GM23338 (cell line): ENCODE measurements at regions not wholly inside any gene's neighbourhood (a gene's known extent, or its start where the extent isn't known, plus 50 kb on each side); places are given as distances from the start of the nearest gene placed in this dataset.

ENCODE experiments used
- ATAC-seq: fragments of 200-7000 bp; cut with Tn5 transposase; 3 replicates; pipeline ENCODE4 v1.9.1; 2020
- DNase-seq: peaks from one replicate; pipeline ENCODE4 v3.0.0-alpha.2; 2015; ENCODE audit warnings: low spot score
- H2AFZ ChIP-seq: fragments of 200-600 bp; sonication (generic); 2 replicates; pipeline ENCODE4 v1.8.0; 2016; ENCODE audit warnings: antibody characterized with exemption, mild to moderate bottlenecking, moderate library complexity
- H3F3A ChIP-seq: fragments of 200-600 bp; sonication (generic); replicated peaks from 2 replicates; pipeline ENCODE4 v1.8.0; 2017; ENCODE audit warnings: antibody characterized with exemption, mixed run types, low read depth
- H3K27ac ChIP-seq: fragments of 200-600 bp; sonication (generic); 2 replicates; pipeline ENCODE4 v1.6.1; 2016; ENCODE audit warnings: low read depth
- H3K27me3 ChIP-seq: fragments of 200-600 bp; sonication (generic); 2 replicates; pipeline ENCODE4 v1.8.0; 2016; ENCODE audit warnings: mild to moderate bottlenecking, mixed run types, moderate library complexity; ENCODE audit not compliant: insufficient read depth
- H3K36me3 ChIP-seq: fragments of 200-600 bp; sonication (generic); 2 replicates; pipeline ENCODE4 v1.8.0; 2016; ENCODE audit warnings: mild to moderate bottlenecking; ENCODE audit not compliant: insufficient read depth
- H3K4me1 ChIP-seq: fragments of 200-600 bp; sonication (generic); 2 replicates; pipeline ENCODE4 v1.8.0; 2016; ENCODE audit warnings: mild to moderate bottlenecking, moderate library complexity; ENCODE audit not compliant: insufficient read depth
- H3K4me2 ChIP-seq: fragments of 200-600 bp; sonication (generic); 2 replicates; pipeline ENCODE4 v1.7.1; 2017; ENCODE audit warnings: mixed run types
- H3K4me3 ChIP-seq: fragments of 200-600 bp; sonication (generic); 2 replicates; pipeline ENCODE4 v1.6.1; 2016; ENCODE audit warnings: mixed run types
- H3K79me2 ChIP-seq: fragments of 200-600 bp; sonication (generic); replicated peaks from 2 replicates; pipeline ENCODE4 v1.8.0; 2017; ENCODE audit warnings: mild to moderate bottlenecking; ENCODE audit not compliant: insufficient read depth
- H3K9me2 ChIP-seq: fragments of 200-600 bp; sonication (generic); 2 replicates; pipeline ENCODE4 v1.8.0; 2017; ENCODE audit not compliant: insufficient read depth
- H4K20me1 ChIP-seq: fragments of 200-600 bp; sonication (generic); replicated peaks from 2 replicates; pipeline ENCODE4 v1.8.0; 2017; ENCODE audit warnings: mild to moderate bottlenecking; ENCODE audit not compliant: insufficient read depth
- H3K27ac Mint-ChIP-seq: 2 replicates; pipeline ENCODE4 v1.8.0; 2020; ENCODE audit warnings: inconsistent platforms, mild to moderate bottlenecking, moderate library complexity, mixed read lengths
- H3K27me3 Mint-ChIP-seq: 3 replicates; pipeline ENCODE4 v1.8.0; 2022; ENCODE audit warnings: low read depth, mild to moderate bottlenecking, moderate library complexity, mixed read lengths, inconsistent platforms; ENCODE audit not compliant: insufficient read depth, poor library complexity
- H3K36me3 Mint-ChIP-seq: 3 replicates; pipeline ENCODE4 v1.8.0; 2021; ENCODE audit warnings: low read depth, mild to moderate bottlenecking, inconsistent platforms, moderate library complexity, mixed read lengths
- H3K4me1 Mint-ChIP-seq: 3 replicates; pipeline ENCODE4 v1.8.0; 2020; ENCODE audit warnings: mild to moderate bottlenecking, inconsistent platforms, mixed read lengths
- H3K4me3 Mint-ChIP-seq: 3 replicates; pipeline ENCODE4 v1.8.0; 2021; ENCODE audit warnings: moderate library complexity, mild to moderate bottlenecking, inconsistent platforms, mixed read lengths
- H3K9me3 Mint-ChIP-seq: 3 replicates; pipeline ENCODE4 v1.8.0; 2020; ENCODE audit warnings: moderate library complexity, mild to moderate bottlenecking, inconsistent platforms, mixed read lengths
- CREB1 ChIP-seq: fragments of 250-450 bp; sonication (Bioruptor Pico); IDR thresholded peaks from 2 replicates; pipeline ENCODE4 v1.5.0; 2020; ENCODE audit warnings: low read depth, mild to moderate bottlenecking, moderate library complexity
- EZH2 ChIP-seq: fragments of 200-600 bp; sonication (generic); IDR thresholded peaks from one replicate; pipeline ENCODE4 v1.8.0; 2017; ENCODE audit warnings: antibody characterized with exemption, mild to moderate bottlenecking, low read depth; ENCODE audit not compliant: unreplicated experiment
- EZH2phosphoT487 ChIP-seq: fragments of 200-600 bp; sonication (generic); IDR thresholded peaks from one replicate; pipeline ENCODE4 v1.8.1; 2018; ENCODE audit warnings: antibody characterized with exemption; ENCODE audit not compliant: unreplicated experiment
- NANOG ChIP-seq: IDR thresholded peaks from 2 replicates; pipeline ENCODE4 v1.6.1; 2016; ENCODE audit warnings: antibody characterized with exemption, borderline replicate concordance
- POLR2AphosphoS5 ChIP-seq: IDR thresholded peaks from 2 replicates; pipeline ENCODE4 v1.6.1; 2016; ENCODE audit warnings: antibody characterized with exemption, low read depth
- STAT1 ChIP-seq: IDR thresholded peaks from one replicate; pipeline ENCODE4 v1.6.1; 2016; ENCODE audit warnings: antibody characterized with exemption; ENCODE audit not compliant: unreplicated experiment
- ZNF114 ChIP-seq: fragments of 250-450 bp; sonication (Bioruptor Pico); IDR thresholded peaks from 2 replicates; pipeline ENCODE4 v1.5.0; 2020; ENCODE audit warnings: mild to moderate bottlenecking, moderate library complexity
- ZNF331 ChIP-seq: fragments of 250-450 bp; sonication (Bioruptor Pico); IDR thresholded peaks from 2 replicates; pipeline ENCODE4 v1.5.0; 2020; ENCODE audit warnings: low read depth, mild to moderate bottlenecking, moderate library complexity
- TF ChIP-seq, protein P1 (sequence below): IDR thresholded peaks from 2 replicates; pipeline ENCODE4 v1.6.1; 2016; ENCODE audit warnings: antibody characterized with exemption
- TF ChIP-seq, protein P2 (sequence below), 2 experiments: fragments of 200-600 bp in 1 of 2; sonication (generic) in 1 of 2; conservative IDR thresholded peaks; 2 replicates each; pipeline versions ENCODE4 v1.5.1 to v1.6.1; 2016 to 2017; ENCODE audit warnings: antibody characterized with exemption in 2 of 2, low read depth in 2 of 2, mild to moderate bottlenecking in 2 of 2, moderate library complexity in 1 of 2
- TF ChIP-seq, protein P3 (sequence below): IDR thresholded peaks from one replicate; pipeline ENCODE4 v1.6.1; 2018; ENCODE audit warnings: antibody characterized with exemption; ENCODE audit not compliant: unreplicated experiment

DNA sequence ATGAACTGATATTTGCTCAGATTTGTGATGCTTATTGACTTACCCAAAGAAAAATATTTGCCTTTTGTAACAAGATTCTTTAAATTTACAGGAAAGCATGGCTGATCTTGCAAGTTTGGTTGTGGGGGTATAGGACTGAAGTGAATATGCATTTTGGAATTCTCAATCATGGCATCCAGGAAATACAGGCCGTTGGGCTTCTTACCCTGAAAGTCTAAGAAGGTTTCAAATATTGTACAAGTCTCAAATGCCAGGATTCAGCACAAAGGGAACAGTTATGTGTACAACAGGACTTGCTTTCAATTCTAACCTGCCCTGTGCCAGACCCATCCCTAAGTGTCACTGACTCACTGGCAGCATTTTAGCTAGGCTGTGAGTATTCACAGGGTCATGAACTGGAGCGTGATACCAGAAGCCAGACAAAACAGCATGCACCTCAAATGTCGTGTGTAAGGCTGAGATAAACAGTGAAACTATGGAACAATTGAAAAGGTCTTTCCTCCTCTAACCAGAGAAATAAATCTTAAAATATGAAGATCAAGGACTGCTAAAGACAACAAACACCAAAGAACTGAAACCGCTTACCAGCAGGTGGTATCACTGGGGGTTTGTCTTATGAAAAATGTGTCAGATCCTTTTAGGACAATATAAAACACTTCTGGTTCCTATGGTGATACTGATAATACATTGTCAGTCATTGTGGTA, 168.6 kb upstream of the RGMB start:
- Mint-ChIP-seq H3K27me3 (peaks cover 4% of the 10 kb centered on the region), H3K4me1 (peaks cover 3% of the 10 kb centered on the region; the same call in 1 of the 3 replicates), H3K9me3 (peaks cover 11% of the 10 kb centered on the region), H3K4me3 (no peak overlapping the region), H3K27ac (no peak overlapping the region), H3K36me3 (peaks cover 5% of the 10 kb centered on the region)
- H3K4me2 ChIP-seq, result no peak overlapping the region
- H3K4me1 ChIP-seq, result no peaks in the 10 kb centered on the region
- H3F3A ChIP-seq, result no peaks in the 10 kb centered on the region
- no peak overlapping the region for H3K4me3 ChIP-seq
- no peaks in the 10 kb centered on the region for H3K9me2 ChIP-seq
- no peak overlapping the region for H3K27ac ChIP-seq
- TF ChIP-seq, protein P1, sequence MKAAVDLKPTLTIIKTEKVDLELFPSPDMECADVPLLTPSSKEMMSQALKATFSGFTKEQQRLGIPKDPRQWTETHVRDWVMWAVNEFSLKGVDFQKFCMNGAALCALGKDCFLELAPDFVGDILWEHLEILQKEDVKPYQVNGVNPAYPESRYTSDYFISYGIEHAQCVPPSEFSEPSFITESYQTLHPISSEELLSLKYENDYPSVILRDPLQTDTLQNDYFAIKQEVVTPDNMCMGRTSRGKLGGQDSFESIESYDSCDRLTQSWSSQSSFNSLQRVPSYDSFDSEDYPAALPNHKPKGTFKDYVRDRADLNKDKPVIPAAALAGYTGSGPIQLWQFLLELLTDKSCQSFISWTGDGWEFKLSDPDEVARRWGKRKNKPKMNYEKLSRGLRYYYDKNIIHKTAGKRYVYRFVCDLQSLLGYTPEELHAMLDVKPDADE, result no peak
- no peak for TF ChIP-seq ZNF114
- TF ChIP-seq NANOG, result no peak
- no peak for TF ChIP-seq POLR2AphosphoS5
- TF ChIP-seq EZH2, result no peak
- TF ChIP-seq, protein P2, sequence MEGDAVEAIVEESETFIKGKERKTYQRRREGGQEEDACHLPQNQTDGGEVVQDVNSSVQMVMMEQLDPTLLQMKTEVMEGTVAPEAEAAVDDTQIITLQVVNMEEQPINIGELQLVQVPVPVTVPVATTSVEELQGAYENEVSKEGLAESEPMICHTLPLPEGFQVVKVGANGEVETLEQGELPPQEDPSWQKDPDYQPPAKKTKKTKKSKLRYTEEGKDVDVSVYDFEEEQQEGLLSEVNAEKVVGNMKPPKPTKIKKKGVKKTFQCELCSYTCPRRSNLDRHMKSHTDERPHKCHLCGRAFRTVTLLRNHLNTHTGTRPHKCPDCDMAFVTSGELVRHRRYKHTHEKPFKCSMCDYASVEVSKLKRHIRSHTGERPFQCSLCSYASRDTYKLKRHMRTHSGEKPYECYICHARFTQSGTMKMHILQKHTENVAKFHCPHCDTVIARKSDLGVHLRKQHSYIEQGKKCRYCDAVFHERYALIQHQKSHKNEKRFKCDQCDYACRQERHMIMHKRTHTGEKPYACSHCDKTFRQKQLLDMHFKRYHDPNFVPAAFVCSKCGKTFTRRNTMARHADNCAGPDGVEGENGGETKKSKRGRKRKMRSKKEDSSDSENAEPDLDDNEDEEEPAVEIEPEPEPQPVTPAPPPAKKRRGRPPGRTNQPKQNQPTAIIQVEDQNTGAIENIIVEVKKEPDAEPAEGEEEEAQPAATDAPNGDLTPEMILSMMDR (conservative IDR thresholded peaks at IDR 0.05; ENCODE audit: low read depth in 2 of 2), result no peak
- no peak for TF ChIP-seq STAT1
- no peak for TF ChIP-seq ZNF331
- no peak for TF ChIP-seq CREB1 (CRISPR knock-in tag)
- ATAC-seq, result no peak
- H3K27me3 ChIP-seq, result no peaks in the 10 kb centered on the region
- H3K79me2 ChIP-seq, result no peaks in the 10 kb centered on the region
- no peak for DNase-seq
- no peak overlapping the region for H2AFZ ChIP-seq
- no peaks in the 10 kb centered on the region for H3K36me3 ChIP-seq
- H4K20me1 ChIP-seq, result no peaks in the 10 kb centered on the region

DNA sequence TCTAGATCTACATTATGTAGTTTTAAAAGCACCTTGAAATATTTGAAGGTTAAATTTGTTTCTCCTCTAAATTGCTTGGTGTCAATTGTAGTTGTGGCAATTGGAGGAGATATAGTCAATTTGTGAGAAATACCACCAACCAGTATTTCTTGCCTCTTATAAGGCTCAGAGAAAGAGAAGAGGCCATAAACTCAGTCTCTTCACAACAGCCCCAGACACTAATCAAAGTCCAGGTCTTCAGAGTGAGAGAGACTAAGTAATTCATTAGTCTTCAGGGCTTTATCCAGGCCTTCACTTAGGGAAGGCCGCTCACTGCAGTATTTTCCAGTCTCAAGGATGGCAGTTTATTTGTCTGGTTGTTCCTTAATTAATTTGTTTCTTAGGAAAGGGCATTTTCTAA, 168.0 kb upstream of the RGMB start:
- Histone ChIP-seq H3K27ac (no peak overlapping the region), H3K4me1 (no peaks in the 10 kb centered on the region), H3K36me3 (no peaks in the 10 kb centered on the region), H3F3A (no peaks in the 10 kb centered on the region), H4K20me1 (no peaks in the 10 kb centered on the region), H3K27me3 (no peaks in the 10 kb centered on the region), H3K79me2 (no peaks in the 10 kb centered on the region), H3K4me2 (no peak overlapping the region), H3K9me2 (no peaks in the 10 kb centered on the region), H3K4me3 (no peak overlapping the region), H2AFZ (no peak overlapping the region)
- Mint-ChIP-seq H3K4me1 (peaks cover 3% of the 10 kb centered on the region; the same call in 1 of the 3 replicates), H3K36me3 (no peaks in the 10 kb centered on the region; the same call in 1 of the 3 replicates), H3K4me3 (no peak overlapping the region), H3K27ac (no peak overlapping the region), H3K27me3 (peaks cover 4% of the 10 kb centered on the region), H3K9me3 (peaks cover 6% of the 10 kb centered on the region; the same call in 2 of the 3 replicates)
- no peak for ATAC-seq
- DNase-seq, result no peak
- TF ChIP-seq NANOG (no peak), CREB1 (CRISPR knock-in tag) (no peak), POLR2AphosphoS5 (no peak), EZH2phosphoT487 (no peak), ZNF114 (no peak), ZNF331 (no peak)
- TF ChIP-seq, protein P3, sequence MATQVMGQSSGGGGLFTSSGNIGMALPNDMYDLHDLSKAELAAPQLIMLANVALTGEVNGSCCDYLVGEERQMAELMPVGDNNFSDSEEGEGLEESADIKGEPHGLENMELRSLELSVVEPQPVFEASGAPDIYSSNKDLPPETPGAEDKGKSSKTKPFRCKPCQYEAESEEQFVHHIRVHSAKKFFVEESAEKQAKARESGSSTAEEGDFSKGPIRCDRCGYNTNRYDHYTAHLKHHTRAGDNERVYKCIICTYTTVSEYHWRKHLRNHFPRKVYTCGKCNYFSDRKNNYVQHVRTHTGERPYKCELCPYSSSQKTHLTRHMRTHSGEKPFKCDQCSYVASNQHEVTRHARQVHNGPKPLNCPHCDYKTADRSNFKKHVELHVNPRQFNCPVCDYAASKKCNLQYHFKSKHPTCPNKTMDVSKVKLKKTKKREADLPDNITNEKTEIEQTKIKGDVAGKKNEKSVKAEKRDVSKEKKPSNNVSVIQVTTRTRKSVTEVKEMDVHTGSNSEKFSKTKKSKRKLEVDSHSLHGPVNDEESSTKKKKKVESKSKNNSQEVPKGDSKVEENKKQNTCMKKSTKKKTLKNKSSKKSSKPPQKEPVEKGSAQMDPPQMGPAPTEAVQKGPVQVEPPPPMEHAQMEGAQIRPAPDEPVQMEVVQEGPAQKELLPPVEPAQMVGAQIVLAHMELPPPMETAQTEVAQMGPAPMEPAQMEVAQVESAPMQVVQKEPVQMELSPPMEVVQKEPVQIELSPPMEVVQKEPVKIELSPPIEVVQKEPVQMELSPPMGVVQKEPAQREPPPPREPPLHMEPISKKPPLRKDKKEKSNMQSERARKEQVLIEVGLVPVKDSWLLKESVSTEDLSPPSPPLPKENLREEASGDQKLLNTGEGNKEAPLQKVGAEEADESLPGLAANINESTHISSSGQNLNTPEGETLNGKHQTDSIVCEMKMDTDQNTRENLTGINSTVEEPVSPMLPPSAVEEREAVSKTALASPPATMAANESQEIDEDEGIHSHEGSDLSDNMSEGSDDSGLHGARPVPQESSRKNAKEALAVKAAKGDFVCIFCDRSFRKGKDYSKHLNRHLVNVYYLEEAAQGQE, result no peak
- TF ChIP-seq, protein P2 (conservative IDR thresholded peaks at IDR 0.05; ENCODE audit: low read depth in 2 of 2), result no peak
